Keratinocyte (primary cell): ENCODE measurements at regions not wholly inside any gene's neighbourhood (a gene's known extent, or its start where the extent isn't known, plus 50 kb on each side); places are given as distances from the start of the nearest gene placed in this dataset.

Source experiments
- CTCF ChIP-seq, 3 experiments: IDR thresholded peaks in 1 of 3; conservative IDR thresholded peaks in 1 of 3; optimal IDR thresholded peaks in 1 of 3; 2 replicates in 2 of 3; 3 replicates in 1 of 3; pipeline versions ENCODE3 to v1.5.1; 2011; ENCODE audit warnings: low read length in 3 of 3, mild to moderate bottlenecking in 3 of 3, moderate library complexity in 2 of 3, control low read depth in 1 of 3, inconsistent platforms in 1 of 3; ENCODE audit not compliant: insufficient read depth in 2 of 3; ENCODE audit errors: extremely low read depth in 1 of 3
- EZH2 ChIP-seq: IDR thresholded peaks from one replicate; pipeline ENCODE4 v1.6.1; 2012; ENCODE audit warnings: inconsistent platforms, mild to moderate bottlenecking, low read length, moderate library complexity

GRCh38 chr10:29714096-29714874 lies 79.5 kb upstream of the SVIL start:
- no peak for TF ChIP-seq CTCF (optimal IDR thresholded peaks at IDR 0.05 in 1 of 3, IDR thresholded peaks at IDR 0.05 in 1 of 3, conservative IDR thresholded peaks at IDR 0.05 in 1 of 3; ENCODE audit: extremely low read depth in 1 of 3, insufficient read depth in 2 of 3, low read length in 3 of 3)
- no peak for TF ChIP-seq EZH2
